Central memory CD8-positive, alpha-beta T cell (primary cell): ENCODE measurements at regions not wholly inside any gene's neighbourhood (a gene's known extent, or its start where the extent isn't known, plus 50 kb on each side); places are given as distances from the start of the nearest gene placed in this dataset.
"Not testable (repeated sequence)": the region's sequence is repeated elsewhere in the genome, so short reads cannot be mapped to it uniquely, and the experiment has no call there.

Experiments used
- ATAC-seq: fragments of 150-1000 bp; cut with Tn5 transposase; replicated peaks from 2 replicates; pipeline ENCODE4 v1.10.0; 2022; ENCODE audit warnings: mild to moderate bottlenecking, moderate FRiP score, moderate number of reproducible peaks; ENCODE audit not compliant: poor library complexity, severe bottlenecking; ENCODE audit errors: extremely low read depth
- DNase-seq, 2 donors: peaks; one replicate each; pipeline ENCODE4 v3.0.0; 2021; ENCODE audit warnings: low spot score in 2 of 2
- H3K27ac Mint-ChIP-seq: one replicate; pipeline ENCODE4 v1.8.0; 2022; ENCODE audit warnings: low read depth, mild to moderate bottlenecking, moderate library complexity, mixed read lengths
- H3K27me3 Mint-ChIP-seq: one replicate; pipeline ENCODE4 v1.8.0; 2022; ENCODE audit warnings: mixed read lengths
- H3K36me3 Mint-ChIP-seq: one replicate; pipeline ENCODE4 v1.8.0; 2022; ENCODE audit warnings: mild to moderate bottlenecking, moderate library complexity, mixed read lengths; ENCODE audit not compliant: insufficient read depth
- H3K4me1 Mint-ChIP-seq: one replicate; pipeline ENCODE4 v1.8.0; 2022; ENCODE audit warnings: mixed read lengths
- H3K4me3 Mint-ChIP-seq: one replicate; pipeline ENCODE4 v1.8.0; 2022; ENCODE audit warnings: mild to moderate bottlenecking, moderate library complexity, mixed read lengths
- H3K9me3 Mint-ChIP-seq: one replicate; pipeline ENCODE4 v1.8.0; 2022; ENCODE audit warnings: mixed read lengths

DNA sequence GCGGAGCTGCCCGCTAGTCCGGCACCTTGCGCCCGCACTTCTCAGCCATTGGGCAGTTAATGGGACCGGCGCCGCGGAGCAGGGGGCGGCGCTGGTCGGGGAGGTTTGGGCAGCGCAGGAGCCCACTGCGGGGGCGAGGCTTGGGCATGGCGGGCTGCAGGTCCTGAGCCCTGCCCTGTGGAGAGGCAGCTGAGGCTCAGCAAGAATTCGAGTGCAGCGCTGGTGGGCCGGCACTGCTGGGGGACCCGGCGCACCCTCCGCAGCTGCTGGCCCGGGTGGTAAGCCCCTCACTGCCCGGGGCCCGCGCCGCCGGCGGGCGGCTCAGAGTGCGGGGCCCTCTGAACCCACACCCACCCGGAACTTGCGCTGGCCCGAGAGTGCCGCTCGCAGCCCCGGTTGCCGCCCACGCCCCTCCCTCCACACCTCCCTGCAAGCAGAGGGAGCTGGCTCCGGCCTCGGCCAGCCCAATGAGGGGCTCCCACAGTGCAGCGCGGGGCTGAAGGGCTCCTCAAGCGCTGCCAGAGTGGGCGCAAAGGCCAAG is 835.0 kb downstream of the TBL1XR1 start:
- Mint-ChIP-seq H3K4me1 (no peaks in the 10 kb centered on the region), H3K9me3 (peaks cover 8% of the 10 kb centered on the region), H3K4me3 (no peak overlapping the region), H3K27ac (no peak overlapping the region), H3K36me3 (no peaks in the 10 kb centered on the region), H3K27me3 (no peaks in the 10 kb centered on the region)
- ATAC-seq (no peak), DNase-seq (no peak)

DNA sequence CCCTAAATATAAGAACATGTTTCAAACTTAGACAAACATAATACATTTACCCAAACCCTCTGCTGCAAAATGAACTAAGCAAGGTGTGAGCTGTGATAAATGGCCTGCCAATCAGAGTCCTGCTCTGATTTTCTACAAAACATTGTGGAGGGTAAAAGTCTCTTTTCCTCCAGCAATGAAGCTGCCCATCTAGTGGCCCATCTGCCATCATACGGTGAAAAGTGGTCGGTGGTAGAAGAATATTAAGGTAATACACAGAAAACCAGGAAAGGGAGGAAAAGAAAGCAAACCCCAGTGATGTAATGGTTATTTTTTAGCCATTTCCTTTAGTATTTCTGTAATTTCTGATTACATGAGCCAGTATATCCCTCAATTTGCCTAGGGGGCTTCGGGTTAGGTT is 838.1 kb downstream of the TBL1XR1 start:
- Mint-ChIP-seq H3K36me3 (no peaks in the 10 kb centered on the region), H3K27ac (no peak overlapping the region), H3K4me1 (no peaks in the 10 kb centered on the region), H3K9me3 (peaks cover 8% of the 10 kb centered on the region), H3K27me3 (no peaks in the 10 kb centered on the region), H3K4me3 (no peak overlapping the region)
- DNase-seq (no peak), ATAC-seq (no peak)

DNA sequence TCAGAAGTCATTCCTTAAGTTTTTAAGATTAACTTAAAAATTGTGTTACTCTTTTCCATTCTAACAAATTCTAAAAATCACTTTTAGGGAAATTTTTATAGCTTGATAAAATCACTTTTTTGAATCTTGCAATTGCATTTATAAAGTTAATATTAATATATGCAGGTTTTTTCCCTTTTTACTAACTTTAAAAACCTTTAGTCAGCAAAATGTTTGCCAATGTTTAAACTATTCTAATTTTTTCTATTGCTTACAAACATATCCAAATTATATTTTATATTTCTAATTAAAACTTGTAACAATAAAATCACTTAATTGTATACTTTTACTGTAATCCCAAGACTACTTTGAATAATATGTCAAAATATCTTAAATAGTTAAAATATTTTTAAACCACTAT is 839.4 kb downstream of the TBL1XR1 start:
- peaks cover 8% of the 10 kb centered on the region for H3K9me3 Mint-ChIP-seq
- H3K36me3 Mint-ChIP-seq = no peaks in the 10 kb centered on the region
- H3K4me3 Mint-ChIP-seq = no peak overlapping the region
- H3K27me3 Mint-ChIP-seq = no peaks in the 10 kb centered on the region
- ATAC-seq (no peak), DNase-seq (no peak)
- no peak overlapping the region for H3K27ac Mint-ChIP-seq
- H3K4me1 Mint-ChIP-seq = no peaks in the 10 kb centered on the region

DNA sequence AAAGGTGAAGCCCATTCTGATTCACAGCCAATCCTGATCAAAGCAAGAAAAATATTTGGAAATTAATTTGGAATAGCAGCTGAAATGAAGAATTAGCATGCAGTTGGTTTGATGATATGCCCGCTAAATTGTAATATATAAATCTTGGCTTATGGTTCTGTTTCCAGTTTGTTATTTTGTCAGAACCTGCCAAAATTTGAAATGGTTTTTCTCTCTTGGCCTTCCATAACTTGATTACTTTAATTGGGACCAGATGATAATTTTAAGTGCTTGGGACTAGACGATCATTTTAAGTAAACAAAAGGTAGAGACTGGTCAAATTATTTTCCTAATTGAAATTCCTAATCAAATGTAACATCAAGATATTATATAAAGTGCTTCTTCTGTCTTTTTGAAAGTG is 842.4 kb downstream of the TBL1XR1 start:
- no peaks in the 10 kb centered on the region for H3K4me1 Mint-ChIP-seq
- H3K27me3 Mint-ChIP-seq = no peaks in the 10 kb centered on the region
- no peaks in the 10 kb centered on the region for H3K36me3 Mint-ChIP-seq
- no peak overlapping the region for H3K27ac Mint-ChIP-seq
- ATAC-seq (no peak), DNase-seq (no peak)
- no peak overlapping the region for H3K4me3 Mint-ChIP-seq
- peaks cover 6% of the 10 kb centered on the region for H3K9me3 Mint-ChIP-seq

GRCh38 chr3:176352716-176353334 is 844.5 kb downstream of the TBL1XR1 start:
- peaks cover 11% of the 10 kb centered on the region for H3K9me3 Mint-ChIP-seq

GRCh38 chr3:176351408-176351807 is 845.9 kb downstream of the TBL1XR1 start:
- DNase-seq = no peak
- Mint-ChIP-seq H3K36me3 (no peaks in the 10 kb centered on the region), H3K27me3 (no peaks in the 10 kb centered on the region), H3K4me3 (no peak overlapping the region), H3K27ac (no peak overlapping the region), H3K4me1 (no peaks in the 10 kb centered on the region), H3K9me3 (peaks cover 12% of the 10 kb centered on the region)
- ATAC-seq = no peak

More at GRCh38 chr3:176352716-176353334, 844.5 kb downstream of the TBL1XR1 start:
- H3K27me3 Mint-ChIP-seq = no peaks in the 10 kb centered on the region
- no peaks in the 10 kb centered on the region for H3K4me1 Mint-ChIP-seq
- ATAC-seq = no peak
- H3K27ac Mint-ChIP-seq = no peak overlapping the region
- no peak overlapping the region for H3K4me3 Mint-ChIP-seq
- DNase-seq = no peak
- H3K36me3 Mint-ChIP-seq = no peaks in the 10 kb centered on the region

- DNase-seq (no peak), ATAC-seq (no peak)
- no peak overlapping the region for H3K4me3 Mint-ChIP-seq
- no peaks in the 10 kb centered on the region for H3K36me3 Mint-ChIP-seq
- no peaks in the 10 kb centered on the region for H3K4me1 Mint-ChIP-seq
- H3K27me3 Mint-ChIP-seq = no peaks in the 10 kb centered on the region
- peaks cover 18% of the 10 kb centered on the region for H3K9me3 Mint-ChIP-seq
- no peak overlapping the region for H3K27ac Mint-ChIP-seq
Observed at GRCh38 chr3:176349706-176350105, 847.6 kb downstream of the TBL1XR1 start.

DNA sequence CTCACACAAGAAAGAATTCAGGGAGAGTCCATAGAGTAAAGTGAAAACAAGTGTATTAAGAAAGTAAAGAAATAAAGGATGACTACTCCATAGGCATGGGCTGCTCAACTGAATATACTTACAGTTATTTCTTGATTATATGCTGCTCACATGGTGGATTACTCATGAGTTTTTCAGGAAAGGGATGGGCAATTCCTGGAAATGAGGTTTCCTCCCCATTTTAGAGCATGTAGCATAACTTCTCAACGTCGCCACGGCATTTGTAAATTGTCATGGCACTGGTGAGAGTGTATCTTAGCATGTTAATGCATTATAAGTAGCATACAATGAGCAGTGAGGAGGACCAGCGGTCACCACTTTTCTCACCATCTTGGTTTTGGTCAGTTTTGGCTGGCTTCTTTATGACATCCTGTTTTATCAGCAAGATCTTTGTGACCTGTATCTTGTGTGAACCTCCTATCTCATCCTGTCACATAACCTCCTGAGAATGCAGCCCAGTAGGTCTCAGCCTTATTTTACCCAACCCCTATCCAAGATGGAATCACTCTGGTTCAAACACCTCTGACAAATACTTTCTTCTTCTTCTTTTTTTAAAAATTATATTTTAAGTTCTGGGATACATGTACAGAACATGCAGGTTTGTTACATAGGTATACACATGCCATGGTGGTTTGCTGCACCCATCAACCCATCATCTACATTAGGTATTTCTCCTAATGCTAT is 849.7 kb downstream of the TBL1XR1 start:
- no peaks in the 10 kb centered on the region for H3K27me3 Mint-ChIP-seq
- H3K4me3 Mint-ChIP-seq = no peak overlapping the region
- H3K4me1 Mint-ChIP-seq = no peaks in the 10 kb centered on the region
- DNase-seq = no peak
- H3K36me3 Mint-ChIP-seq = no peaks in the 10 kb centered on the region
- ATAC-seq = no peak
- no peak overlapping the region for H3K27ac Mint-ChIP-seq
- H3K9me3 Mint-ChIP-seq = peaks cover 28% of the 10 kb centered on the region

GRCh38 chr3:176341963-176342362 is 855.3 kb downstream of the TBL1XR1 start:
- no peaks in the 10 kb centered on the region for H3K4me1 Mint-ChIP-seq
- H3K27ac Mint-ChIP-seq = no peak overlapping the region
- H3K9me3 Mint-ChIP-seq = peaks cover 24% of the 10 kb centered on the region
- no peaks in the 10 kb centered on the region for H3K27me3 Mint-ChIP-seq
- H3K4me3 Mint-ChIP-seq = no peak overlapping the region
- ATAC-seq = no peak
- DNase-seq = no peak
- no peaks in the 10 kb centered on the region for H3K36me3 Mint-ChIP-seq

- DNase-seq (no peak), ATAC-seq (no peak)
- Mint-ChIP-seq H3K9me3 (peaks cover 32% of the 10 kb centered on the region), H3K4me3 (no peak overlapping the region), H3K27me3 (no peaks in the 10 kb centered on the region), H3K27ac (no peak overlapping the region), H3K4me1 (no peaks in the 10 kb centered on the region), H3K36me3 (no peaks in the 10 kb centered on the region)
Observed at GRCh38 chr3:176328666-176329065, 868.6 kb downstream of the TBL1XR1 start.

DNA sequence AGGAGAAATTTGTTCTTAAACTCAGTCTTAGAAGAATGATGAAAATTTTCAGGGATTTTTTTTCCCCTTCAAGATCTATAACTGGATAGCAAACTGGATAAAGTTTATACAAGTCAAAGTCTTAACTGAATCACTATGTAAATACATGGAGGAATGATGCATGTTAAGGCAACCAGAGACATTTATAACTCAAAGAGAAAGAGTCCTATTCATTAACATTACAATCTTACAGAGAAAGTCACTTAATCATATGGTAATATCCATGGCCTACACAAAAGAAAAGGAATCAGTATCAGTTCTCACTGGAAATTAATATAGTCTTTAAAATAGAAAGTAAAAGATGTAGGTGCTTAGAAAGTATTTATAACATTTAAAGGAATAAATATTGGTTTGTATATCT is 869.1 kb downstream of the TBL1XR1 start:
- ATAC-seq (no peak), DNase-seq (no peak)
- Mint-ChIP-seq H3K27me3 (no peaks in the 10 kb centered on the region), H3K27ac (no peak overlapping the region), H3K4me3 (no peak overlapping the region), H3K36me3 (no peaks in the 10 kb centered on the region), H3K4me1 (no peaks in the 10 kb centered on the region), H3K9me3 (peaks cover 32% of the 10 kb centered on the region)

- H3K4me3 Mint-ChIP-seq, DNase-seq, H3K4me1 Mint-ChIP-seq, ATAC-seq, H3K27ac Mint-ChIP-seq, H3K27me3 Mint-ChIP-seq, H3K36me3 Mint-ChIP-seq: not testable (repeated sequence)
- H3K9me3 Mint-ChIP-seq = peaks cover 33% of the 10 kb centered on the region
Observed at GRCh38 chr3:176326894-176327490, 870.3 kb downstream of the TBL1XR1 start.

DNA sequence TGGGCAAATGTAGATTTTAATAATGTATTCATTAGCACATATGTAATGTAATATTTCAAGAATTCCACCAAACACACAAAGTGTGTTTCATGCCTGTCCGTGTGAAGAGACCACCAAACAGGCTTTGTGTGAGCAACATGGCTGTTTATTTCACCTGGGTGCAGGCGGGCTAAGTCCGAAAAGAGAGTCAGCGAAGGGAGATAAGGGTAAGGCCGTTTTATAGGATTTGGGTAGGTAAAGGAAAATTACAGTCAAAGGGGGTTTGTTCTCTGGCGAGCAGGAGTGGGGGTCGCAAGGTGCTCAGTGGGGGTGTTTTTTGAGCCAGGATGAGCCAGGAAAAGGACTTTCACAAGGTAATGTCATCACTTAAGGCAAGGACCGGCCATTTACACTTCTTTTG is 875.8 kb downstream of the TBL1XR1 start:
- not testable (repeated sequence) for H3K27ac Mint-ChIP-seq, H3K4me3 Mint-ChIP-seq, H3K4me1 Mint-ChIP-seq, DNase-seq, H3K27me3 Mint-ChIP-seq, H3K36me3 Mint-ChIP-seq, ATAC-seq
- peaks cover 42% of the 10 kb centered on the region for H3K9me3 Mint-ChIP-seq
